ENCODE measurements at regions not wholly inside any gene's neighbourhood (a gene's known extent, or its start where the extent isn't known, plus 50 kb on each side); places are given as distances from the start of the nearest gene placed in this dataset.

DNA sequence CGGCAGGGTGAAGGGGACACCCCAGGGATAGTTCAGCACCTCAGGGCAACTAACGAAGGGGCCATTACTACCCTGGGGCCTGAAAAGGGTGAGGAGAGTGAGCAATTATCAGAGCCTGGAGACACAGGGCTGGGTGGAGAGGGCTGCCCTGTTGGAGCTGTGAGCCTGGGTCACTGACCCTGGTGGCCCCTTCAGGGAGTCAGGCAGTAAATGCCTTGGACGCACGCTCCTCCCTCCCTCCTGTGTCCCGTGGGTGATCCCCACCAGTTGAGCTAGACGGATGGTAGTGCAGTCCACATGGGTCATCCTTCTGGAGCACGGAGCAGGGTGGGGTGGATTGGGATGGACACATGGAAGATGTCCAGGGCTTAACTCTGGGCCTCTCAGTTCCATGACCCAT lies 305.3 kb downstream of the PTPRU start:
- dilution Hi-C loops (cut with MboI; ENCODE audit: extremely low pct_ligation_motif_present, low sequenced_read_pairs), result no loop called here
- H3K9me3 ChIP-seq (ENCODE audit: control insufficient read depth, low read depth, low read length), result no peaks in the 10 kb centered on the region
- no peak for TF ChIP-seq EZH2 (IDR thresholded peaks at IDR 0.05; ENCODE audit: low read length)
- TF ChIP-seq, protein P1, sequence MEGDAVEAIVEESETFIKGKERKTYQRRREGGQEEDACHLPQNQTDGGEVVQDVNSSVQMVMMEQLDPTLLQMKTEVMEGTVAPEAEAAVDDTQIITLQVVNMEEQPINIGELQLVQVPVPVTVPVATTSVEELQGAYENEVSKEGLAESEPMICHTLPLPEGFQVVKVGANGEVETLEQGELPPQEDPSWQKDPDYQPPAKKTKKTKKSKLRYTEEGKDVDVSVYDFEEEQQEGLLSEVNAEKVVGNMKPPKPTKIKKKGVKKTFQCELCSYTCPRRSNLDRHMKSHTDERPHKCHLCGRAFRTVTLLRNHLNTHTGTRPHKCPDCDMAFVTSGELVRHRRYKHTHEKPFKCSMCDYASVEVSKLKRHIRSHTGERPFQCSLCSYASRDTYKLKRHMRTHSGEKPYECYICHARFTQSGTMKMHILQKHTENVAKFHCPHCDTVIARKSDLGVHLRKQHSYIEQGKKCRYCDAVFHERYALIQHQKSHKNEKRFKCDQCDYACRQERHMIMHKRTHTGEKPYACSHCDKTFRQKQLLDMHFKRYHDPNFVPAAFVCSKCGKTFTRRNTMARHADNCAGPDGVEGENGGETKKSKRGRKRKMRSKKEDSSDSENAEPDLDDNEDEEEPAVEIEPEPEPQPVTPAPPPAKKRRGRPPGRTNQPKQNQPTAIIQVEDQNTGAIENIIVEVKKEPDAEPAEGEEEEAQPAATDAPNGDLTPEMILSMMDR (optimal IDR thresholded peaks at IDR 0.05 in 1 of 3, IDR thresholded peaks at IDR 0.05 in 1 of 3, conservative IDR thresholded peaks at IDR 0.05 in 1 of 3; ENCODE audit: extremely low read depth in 1 of 3, insufficient read depth in 2 of 3, low read length in 3 of 3), result no peak
- no peak overlapping the region for H3K4me3 ChIP-seq (ENCODE audit: control insufficient read depth in 2 of 3, extremely low read depth in 1 of 3, insufficient read depth in 2 of 3, low read depth in 1 of 3, low read length in 3 of 3)
- H3K27ac ChIP-seq (ENCODE audit: control insufficient read depth, insufficient read depth, low read length), result no peak overlapping the region
- H3K79me2 ChIP-seq (ENCODE audit: control insufficient read depth, insufficient read depth, low read length), result no peaks in the 10 kb centered on the region
- H3K9me1 ChIP-seq (ENCODE audit: control insufficient read depth, extremely low read depth, insufficient read depth, low read length), result no peaks in the 10 kb centered on the region
- H4K20me1 ChIP-seq (ENCODE audit: control insufficient read depth, extremely low read depth, insufficient read depth, low read length), result no peaks in the 10 kb centered on the region
- H2AFZ ChIP-seq (ENCODE audit: control insufficient read depth, low read length), result no peak overlapping the region
- H3K9ac ChIP-seq (ENCODE audit: control insufficient read depth, extremely low read depth, insufficient read depth, low read length), result no peak overlapping the region
- no peaks in the 10 kb centered on the region for H3K4me1 ChIP-seq (ENCODE audit: control insufficient read depth, extremely low read depth, insufficient read depth, low read length)
- no peak for DNase-seq (ENCODE audit: low read depth, low spot score)
- no peak for FAIRE-seq
- H3K36me3 ChIP-seq (ENCODE audit: control insufficient read depth in 2 of 2, extremely low read depth in 1 of 2, insufficient read depth in 2 of 2, low read length in 2 of 2), result no peaks in the 10 kb centered on the region
- peaks cover 9% of the 10 kb centered on the region for H3K27me3 ChIP-seq (ENCODE audit: control insufficient read depth, extremely low read depth, insufficient read depth, low read length)
- no peak overlapping the region for H3K4me2 ChIP-seq (ENCODE audit: control insufficient read depth, extremely low read depth, insufficient read depth, low read depth, low read length)

DNA sequence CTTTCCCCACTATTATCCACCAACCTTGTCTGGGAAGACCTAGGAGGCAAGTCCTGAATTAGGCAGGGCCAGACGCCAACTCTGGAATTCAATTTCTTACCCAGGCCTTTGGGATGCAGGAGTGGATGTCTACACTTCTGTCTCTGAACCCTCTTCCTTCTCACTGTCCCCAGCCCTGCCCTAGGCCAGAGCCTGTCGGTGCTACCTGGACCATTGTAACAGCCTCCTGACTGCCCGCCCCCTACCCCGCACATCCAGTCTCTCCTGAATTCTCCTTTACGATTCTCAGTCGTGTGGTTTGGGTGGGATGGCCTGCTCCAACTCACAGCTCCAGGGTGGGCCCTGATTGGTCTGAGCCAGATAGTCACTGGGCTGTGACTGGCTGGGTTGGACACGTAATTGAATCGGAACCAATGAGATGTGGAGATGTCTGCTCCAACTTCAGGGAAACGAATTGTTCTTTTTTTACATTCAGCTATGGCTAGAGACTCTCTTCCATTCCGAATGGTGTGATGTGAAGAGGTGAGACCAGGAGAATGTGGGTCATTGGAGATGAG lies 304.6 kb downstream of the PTPRU start:
- Histone ChIP-seq H3K79me2 (ENCODE audit: control insufficient read depth, insufficient read depth, low read length) (no peaks in the 10 kb centered on the region), H3K9me3 (ENCODE audit: control insufficient read depth, low read depth, low read length) (no peaks in the 10 kb centered on the region), H2AFZ (ENCODE audit: control insufficient read depth, low read length) (no peak overlapping the region), H3K27me3 (ENCODE audit: control insufficient read depth, extremely low read depth, insufficient read depth, low read length) (peaks cover 9% of the 10 kb centered on the region), H3K4me1 (ENCODE audit: control insufficient read depth, extremely low read depth, insufficient read depth, low read length) (no peaks in the 10 kb centered on the region), H3K36me3 (ENCODE audit: control insufficient read depth in 2 of 2, extremely low read depth in 1 of 2, insufficient read depth in 2 of 2, low read length in 2 of 2) (no peaks in the 10 kb centered on the region), H3K4me2 (ENCODE audit: control insufficient read depth, extremely low read depth, insufficient read depth, low read depth, low read length) (no peak overlapping the region), H3K9ac (ENCODE audit: control insufficient read depth, extremely low read depth, insufficient read depth, low read length) (no peak overlapping the region), H3K27ac (ENCODE audit: control insufficient read depth, insufficient read depth, low read length) (no peak overlapping the region), H4K20me1 (ENCODE audit: control insufficient read depth, extremely low read depth, insufficient read depth, low read length) (no peaks in the 10 kb centered on the region), H3K9me1 (ENCODE audit: control insufficient read depth, extremely low read depth, insufficient read depth, low read length) (no peaks in the 10 kb centered on the region), H3K4me3 (ENCODE audit: control insufficient read depth in 2 of 3, extremely low read depth in 1 of 3, insufficient read depth in 2 of 3, low read depth in 1 of 3, low read length in 3 of 3) (no peak overlapping the region)
- dilution Hi-C loops (cut with MboI; ENCODE audit: extremely low pct_ligation_motif_present, low sequenced_read_pairs), result no loop called here
- no peak for FAIRE-seq
- TF ChIP-seq, protein P1 (optimal IDR thresholded peaks at IDR 0.05 in 1 of 3, IDR thresholded peaks at IDR 0.05 in 1 of 3, conservative IDR thresholded peaks at IDR 0.05 in 1 of 3; ENCODE audit: extremely low read depth in 1 of 3, insufficient read depth in 2 of 3, low read length in 3 of 3), result no peak
- TF ChIP-seq EZH2 (IDR thresholded peaks at IDR 0.05; ENCODE audit: low read length), result no peak
- DNase-seq (ENCODE audit: low read depth, low spot score), result no peak

Measured in keratinocyte (primary cell).